HG03378 (cell line): ENCODE measurements at regions not wholly inside any gene's neighbourhood (a gene's known extent, or its start where the extent isn't known, plus 50 kb on each side); places are given as distances from the start of the nearest gene placed in this dataset.
"Not testable (repeated sequence)": the region's sequence is repeated elsewhere in the genome, so short reads cannot be mapped to it uniquely, and the experiment has no call there.

Experiments used
- ATAC-seq: cut with Tn5 transposase; IDR thresholded peaks from one replicate; pipeline ENCODE4 v1.9.1; 2021; ENCODE audit warnings: mild to moderate bottlenecking, moderate library complexity; ENCODE audit not compliant: unreplicated experiment

DNA sequence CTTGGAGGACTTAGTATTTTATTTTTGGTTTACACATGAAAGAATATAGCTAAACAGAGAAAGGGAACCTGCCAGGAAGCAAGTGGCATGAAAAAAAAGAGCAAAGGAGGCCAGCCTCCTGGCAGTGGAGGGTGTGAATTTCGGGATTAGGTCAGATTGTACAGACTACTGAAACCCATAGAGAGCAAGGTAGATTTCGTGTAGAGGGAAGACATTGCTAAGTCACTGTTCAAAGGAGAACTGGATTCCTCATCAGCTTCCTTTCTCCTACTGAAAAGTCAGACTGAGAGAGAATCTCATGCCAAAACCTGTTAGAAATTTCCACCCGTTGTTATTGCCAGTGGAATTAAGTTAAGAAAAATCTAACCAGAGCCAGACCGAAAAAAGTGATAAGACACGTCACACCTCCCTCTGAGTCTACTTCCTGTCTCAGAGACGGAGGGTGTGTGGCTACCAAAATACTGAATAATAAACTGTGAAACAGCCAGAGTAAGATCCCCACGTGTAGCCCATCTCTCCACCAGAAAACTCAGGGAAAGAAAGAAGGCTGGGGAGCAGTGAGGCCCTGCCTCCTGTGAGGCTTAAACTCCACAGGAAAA is 118.8 kb downstream of the SKIDA1 start:
- no peak for ATAC-seq

DNA sequence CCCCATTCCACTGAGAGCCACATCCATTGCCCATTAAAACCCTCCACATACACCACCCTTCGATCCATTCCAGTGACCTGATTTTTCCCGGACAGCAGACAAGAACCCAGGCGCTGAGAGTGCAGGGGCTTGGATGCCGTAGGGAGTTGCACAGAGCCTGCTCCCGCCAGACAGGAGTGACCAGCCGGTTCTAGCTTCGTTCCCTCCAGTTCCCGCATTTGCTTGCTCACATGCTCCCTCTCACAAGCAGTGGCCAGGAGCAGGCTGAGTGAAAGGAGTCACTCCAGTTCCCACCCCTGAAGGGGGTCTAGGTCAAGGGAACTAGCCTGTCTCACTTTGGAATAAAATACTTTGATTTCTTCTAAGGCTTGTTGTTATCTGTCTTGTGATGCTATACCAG is 119.5 kb downstream of the SKIDA1 start:
- no peak for ATAC-seq

DNA sequence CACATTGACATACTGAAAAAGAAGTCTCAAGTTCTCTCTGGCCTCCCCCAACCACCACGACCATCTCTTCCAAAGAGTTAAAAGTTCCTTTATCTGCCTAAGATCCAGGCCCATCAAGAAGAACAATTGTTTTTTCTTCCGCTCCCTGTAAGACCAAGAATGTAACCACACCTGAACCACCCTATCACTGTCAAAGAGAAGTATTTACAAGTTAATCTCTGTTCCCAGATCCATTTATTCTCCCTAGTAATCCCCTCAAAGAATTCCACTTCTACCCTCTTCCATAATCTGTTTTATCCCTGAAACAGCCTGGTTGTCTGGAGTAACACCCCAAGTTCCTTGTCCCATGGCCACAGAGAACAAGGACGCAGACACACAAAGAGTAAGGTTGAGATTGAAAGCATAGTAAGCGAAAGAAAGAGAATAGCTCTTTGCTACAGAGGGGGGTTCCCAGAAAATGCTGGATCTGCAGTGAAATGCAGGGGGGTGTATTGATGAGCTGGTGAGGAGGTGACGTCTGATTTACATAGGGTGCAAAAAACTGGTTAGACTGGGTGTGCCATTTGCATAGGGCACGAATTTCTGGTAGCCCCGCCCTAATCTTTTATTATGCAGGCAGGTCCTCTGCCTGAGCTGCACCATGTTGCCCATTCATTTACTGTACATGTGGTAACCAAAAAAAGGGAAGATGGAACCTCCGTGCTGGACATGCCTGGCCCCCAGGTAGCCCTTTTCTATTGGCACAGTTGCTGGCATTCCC is 122.0 kb downstream of the SKIDA1 start:
- ATAC-seq, result no peak

DNA sequence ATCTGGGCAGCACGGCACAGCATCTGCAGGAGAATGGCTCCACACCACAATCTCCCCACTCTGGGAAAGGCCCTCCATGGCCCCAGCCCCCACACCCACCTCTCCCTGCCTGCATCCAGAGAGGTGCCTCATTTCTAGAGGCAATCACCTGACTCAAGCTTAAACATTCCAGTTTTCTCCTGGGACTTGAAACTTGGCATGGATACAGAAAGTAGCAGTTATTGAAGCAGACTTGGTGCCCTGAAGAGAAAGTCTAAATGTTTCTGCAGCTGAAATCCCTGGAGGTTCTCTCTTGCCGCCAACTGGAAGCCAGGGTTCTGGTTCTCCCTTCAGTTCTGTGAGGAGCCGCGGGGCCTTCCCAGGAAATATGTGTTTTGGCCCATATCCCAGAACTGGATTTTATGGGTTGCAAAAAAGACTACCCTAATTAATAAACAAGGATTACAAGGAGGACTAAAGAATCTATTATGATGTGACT is 122.8 kb downstream of the SKIDA1 start:
- ATAC-seq, result no peak

DNA sequence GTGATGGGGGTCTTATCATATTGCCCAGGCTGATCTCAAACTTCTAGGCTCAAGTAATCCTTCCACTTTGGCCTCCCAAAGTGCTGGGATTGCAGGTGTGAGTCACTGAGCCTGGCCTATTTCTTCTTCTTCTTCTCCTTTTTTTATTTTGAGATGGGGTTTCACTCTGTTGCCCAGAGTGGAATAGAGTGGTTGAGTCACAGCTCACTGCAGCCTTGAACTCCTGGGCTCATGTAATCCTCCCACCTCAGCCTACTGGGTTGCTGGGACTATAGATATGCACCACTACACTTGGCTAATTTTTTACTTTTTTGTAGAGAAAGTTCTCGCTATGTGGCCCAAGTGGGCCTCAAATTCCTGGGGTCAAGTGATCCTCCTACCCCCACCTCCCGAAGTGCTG is 124.3 kb downstream of the SKIDA1 start:
- ATAC-seq, result no peak

DNA sequence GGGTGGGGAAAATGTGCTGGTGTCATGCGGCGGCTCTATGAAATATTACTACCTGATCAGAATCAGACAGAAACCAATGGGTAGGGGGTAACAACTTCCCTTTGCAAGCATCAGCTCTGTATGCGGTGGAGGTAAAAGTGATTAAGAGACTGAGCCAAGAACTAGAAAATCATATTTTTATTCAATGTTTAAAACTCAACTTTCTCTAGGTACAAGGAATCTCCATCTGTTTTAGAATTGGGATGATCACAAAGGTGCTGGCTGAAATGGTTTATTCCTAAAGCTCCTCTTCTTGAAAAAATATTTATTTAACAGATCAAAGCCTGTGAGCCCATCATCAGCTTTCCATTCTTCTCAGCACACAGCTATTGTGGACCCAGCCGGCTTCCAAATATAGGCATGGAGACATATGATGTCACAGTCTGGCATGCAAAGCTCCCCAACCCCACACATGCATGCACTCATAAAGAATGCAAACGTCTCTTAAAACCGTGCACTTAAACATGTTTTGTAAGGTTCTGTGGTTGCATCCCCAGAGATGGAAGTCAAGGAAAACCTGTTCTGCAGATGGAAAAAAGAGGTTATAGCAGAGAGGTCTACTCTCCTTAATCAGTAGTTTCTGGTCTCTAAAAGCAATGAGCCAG is 126.0 kb downstream of the SKIDA1 start:
- ATAC-seq, result no peak

DNA sequence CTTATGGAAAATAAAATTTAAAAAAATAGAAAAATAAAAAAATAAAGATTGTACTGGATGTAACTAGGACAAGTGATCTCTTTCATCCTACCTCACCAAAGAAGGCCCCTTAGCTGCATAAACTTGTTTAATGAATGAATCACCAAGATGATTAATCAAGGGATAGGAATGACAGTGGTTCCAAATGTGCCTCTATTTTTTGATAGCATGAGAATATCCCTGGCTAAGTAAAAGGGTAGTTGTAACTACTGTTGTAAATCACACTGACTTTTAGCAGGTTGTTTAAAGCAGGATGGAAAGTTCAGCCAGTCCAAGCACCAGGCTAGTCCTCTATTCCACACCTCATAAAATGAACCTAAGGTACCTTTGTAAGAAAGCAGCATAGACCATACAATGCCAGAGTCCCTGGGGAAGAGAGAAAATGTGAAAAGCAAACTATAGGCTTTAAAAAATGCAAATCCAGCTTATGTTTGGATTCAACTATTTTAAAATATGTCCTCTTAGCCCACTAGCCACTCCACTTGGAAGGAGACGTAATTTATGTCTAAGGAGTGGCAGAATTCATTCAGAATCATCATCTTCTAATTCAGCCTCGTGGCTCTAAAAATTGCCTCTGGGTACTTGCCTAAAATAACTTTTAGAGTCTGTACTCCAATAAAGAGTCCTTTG is 126.8 kb downstream of the SKIDA1 start:
- no peak for ATAC-seq

DNA sequence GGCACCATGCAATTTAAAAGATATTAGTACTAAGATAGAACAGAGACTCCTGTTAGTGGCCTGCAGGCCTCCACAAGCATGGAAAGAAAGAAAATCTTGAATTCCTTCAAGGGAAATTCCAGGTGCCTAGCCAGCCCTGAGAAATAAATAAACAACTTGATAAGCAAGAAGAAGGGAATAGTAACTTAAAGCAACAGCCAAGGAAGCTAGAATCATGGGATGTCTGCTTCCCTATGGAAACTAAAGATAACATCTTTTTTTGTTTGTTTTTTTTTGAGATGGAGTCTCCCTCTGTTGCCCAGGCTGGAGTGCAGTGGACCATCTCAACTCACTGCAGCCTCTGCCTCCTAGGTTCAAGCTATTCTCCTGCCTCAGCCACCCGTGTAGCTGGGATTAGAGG is 128.6 kb downstream of the SKIDA1 start:
- ATAC-seq, result no peak

DNA sequence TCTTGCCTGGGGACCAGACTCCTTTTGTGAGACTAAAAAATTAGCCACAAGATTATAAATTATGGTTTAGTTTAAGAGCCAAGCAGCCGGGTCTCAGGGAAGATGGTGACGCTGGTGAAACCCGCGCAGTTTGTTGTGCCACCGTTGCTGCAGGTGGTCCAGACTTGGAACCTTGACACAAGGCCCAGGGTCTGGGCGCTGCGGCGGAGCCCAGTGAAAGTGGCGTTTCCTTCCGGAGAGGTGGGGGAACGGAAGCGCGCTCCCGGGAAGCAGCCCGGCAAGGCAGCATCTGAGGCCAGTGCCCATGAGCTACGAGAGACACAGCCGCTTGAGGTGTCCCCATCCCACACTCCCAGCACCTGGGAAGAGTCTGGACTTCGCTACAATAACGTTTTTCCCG is 131.6 kb downstream of the SKIDA1 start:
- ATAC-seq, result no peak

DNA sequence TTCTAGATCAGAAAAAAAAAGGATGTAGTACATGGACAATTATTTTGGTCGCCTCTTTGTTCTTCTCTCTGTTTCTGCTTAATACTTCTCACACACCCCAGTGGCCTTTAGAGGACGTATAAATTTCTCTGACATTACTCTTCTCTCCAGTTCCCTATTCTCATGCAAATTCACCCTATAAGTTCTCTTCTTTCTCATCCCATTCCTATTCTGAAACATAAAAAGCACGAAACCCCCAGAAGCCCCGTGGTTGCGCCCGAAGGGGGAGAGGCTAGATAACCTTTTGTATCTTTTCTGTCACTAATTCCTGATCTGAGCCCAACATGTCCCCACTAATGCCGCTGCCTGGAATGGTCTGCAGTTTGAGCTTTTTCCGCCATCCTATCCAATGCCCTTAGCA is 136.9 kb downstream of the SKIDA1 start:
- ATAC-seq, result no peak

DNA sequence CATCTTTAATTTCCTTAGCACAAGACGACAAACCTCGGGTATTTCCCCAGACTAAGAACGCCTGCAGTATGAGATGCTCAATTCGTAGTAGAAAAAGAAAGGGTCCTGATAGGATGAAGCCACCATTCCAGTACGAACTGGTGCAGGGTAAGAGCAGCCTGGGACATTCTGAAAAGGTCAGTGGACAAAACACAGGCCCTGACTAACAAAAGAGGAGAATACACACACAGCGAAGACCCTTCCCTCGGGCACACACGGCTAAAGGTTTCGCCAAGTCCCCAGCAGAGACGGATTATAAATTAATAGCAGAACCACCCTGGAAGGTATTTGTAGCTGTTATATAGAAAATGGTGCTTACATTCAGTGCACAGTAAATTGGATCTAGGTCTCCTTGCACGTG is 137.6 kb downstream of the SKIDA1 start:
- no peak for ATAC-seq

DNA sequence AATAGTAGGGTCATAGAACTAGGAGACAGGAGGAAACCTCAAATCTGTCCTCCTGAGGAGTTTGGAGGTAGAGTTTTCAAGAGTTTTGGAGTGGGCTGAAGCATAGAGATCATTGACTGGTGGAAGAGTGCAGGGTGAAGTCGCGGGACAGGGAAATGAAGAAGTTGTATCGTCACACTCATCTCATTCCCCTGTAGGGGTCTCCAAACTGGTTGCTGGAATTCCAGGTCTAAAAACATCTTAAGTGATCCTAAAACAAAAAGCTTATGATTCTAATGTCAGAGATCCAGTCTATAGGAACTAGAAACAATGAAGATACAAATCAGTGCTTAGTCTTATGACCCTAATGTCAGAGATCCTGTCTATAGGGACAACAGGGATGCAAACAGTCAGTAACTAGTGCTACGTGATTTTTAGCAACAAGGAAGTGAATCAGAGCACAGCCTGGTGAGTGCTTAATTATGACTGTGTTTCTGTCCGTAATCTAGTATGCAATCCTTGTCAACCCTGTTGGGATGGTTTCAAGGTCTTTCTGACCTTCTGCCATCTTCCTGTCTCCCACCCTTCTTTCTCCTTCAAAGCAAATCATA is 139.4 kb downstream of the SKIDA1 start:
- no peak for ATAC-seq

DNA sequence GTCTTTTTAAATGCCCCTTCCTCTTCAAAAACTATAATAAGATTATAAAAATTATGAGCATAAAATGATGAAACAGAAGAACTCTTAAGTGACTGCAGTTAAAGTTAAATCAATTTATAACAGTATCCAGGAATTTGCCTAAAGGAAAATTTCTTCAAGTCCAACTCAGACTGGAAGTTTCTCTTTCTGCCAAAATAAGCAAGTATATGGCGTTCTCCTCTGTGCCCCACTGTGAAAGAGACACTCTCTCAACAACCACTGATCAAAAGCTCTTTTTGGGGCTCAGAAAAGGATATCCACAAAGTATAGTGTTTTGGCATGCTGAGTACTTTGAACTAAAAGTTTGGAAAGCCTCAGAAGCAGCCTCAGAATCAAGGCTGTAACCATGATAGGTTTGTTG is 139.9 kb downstream of the SKIDA1 start:
- no peak for ATAC-seq

DNA sequence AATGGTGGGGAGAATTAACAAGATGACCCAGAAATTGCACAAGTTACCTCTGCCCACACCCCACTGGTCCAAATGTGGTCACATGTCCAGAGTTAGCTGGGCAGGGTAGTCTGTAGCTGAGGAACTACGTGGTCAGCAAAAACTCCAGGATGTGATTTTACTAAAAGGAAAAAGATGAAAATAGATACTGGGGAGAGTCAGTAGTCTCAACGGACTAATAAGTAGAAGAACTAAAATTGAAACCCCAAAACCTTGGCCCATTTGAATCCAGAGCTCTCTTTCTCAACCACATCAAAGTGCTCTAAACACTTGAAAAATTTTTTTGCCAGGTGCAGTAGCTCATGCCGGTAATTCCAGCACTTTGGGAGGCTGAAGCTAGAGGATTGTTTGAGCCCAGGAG is 146.3 kb downstream of the SKIDA1 start:
- no peak for ATAC-seq

DNA sequence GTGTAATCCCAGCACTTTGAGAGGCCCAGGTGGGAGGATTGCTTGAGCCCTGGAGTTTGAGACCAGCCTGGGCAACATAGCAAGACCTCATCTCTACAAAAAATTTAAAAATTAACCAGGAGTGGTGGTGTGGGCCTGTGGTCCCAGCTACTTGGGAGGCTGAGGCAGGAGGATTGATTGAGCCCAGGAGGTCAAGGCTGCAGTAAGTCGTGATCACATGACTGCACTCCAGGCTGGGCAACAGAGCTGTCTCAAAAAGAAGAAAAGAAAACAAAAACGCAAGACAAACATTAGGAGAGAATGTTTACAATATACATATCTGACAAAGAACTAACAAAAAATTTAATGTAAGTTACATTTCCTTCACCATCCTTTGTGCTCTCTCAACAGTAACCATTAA is 150.2 kb downstream of the SKIDA1 start:
- ATAC-seq, result not testable (repeated sequence)

DNA sequence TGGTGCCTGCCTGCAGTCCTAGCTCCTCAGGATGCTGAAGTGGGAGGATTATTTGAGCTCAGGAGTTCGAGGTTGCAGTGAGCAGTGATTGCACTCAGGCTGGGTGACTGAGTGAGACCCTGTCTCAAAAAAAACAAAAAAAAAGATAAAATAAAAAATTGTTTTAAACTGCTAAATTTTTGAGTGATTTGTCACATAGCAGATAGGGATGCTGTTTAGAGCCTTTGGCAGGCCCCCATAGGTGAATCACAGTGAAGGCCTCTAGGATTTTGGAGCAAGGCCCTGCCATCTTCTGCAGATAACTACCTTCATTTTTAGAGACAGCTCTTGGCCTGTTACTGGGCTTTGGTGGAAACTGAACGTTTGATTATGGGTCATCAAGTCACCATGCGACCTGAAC is 151.6 kb downstream of the SKIDA1 start:
- not testable (repeated sequence) for ATAC-seq

DNA sequence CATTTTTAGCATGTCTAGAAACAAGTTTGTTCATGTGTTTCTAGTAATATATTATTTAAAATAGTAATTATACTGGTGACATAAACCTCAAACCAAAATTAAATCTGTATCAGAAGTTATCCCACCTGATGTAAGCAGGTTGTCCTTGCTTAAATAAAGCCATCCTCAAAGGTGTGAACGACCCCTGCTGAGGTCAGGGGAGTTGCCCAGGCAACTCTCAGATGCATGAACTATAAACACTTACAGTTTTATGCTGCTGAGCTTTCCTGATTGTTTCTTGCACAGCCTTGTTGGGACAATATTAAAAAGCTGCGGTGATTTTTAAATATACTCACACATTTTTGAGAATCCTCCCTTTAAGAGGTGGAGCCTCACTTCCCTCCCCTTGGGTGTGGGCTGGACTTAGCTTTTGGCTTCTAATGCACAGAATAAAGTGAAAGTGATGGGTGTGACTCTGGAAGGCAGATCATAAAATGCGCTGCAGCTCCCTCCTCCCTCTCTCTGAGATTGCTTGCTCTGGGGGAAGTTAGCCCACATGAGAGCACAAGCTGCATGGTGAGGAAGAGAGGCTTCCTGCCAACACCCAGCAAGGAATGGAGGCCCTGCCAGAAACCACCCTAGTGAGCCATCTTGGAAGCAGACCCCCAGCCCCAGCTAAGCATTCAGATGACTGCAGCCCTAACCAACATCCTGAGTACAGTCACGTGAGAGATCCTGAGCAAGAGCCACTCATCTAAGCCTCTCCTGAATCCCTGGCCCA is 152.7 kb downstream of the SKIDA1 start:
- ATAC-seq, result peak; percentile 90

DNA sequence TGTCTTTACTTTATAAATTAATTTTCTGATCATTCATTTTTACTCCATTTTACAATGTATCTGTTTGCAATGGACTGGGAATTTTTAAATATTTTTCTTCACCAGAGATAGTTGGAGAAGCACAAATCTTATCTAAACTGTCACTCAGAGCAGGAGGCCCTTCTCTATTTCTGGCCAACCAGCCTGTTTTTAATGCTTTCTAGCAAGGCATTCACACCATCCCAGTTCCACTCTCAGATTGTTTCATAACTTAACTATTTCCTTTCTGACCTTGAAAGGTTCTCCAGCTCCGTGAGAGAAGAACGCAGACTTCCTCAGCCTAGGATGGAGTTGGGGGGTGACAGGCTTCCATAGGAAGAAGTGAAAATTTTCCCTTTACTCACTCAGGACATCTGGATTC is 155.8 kb downstream of the SKIDA1 start:
- ATAC-seq, result no peak

DNA sequence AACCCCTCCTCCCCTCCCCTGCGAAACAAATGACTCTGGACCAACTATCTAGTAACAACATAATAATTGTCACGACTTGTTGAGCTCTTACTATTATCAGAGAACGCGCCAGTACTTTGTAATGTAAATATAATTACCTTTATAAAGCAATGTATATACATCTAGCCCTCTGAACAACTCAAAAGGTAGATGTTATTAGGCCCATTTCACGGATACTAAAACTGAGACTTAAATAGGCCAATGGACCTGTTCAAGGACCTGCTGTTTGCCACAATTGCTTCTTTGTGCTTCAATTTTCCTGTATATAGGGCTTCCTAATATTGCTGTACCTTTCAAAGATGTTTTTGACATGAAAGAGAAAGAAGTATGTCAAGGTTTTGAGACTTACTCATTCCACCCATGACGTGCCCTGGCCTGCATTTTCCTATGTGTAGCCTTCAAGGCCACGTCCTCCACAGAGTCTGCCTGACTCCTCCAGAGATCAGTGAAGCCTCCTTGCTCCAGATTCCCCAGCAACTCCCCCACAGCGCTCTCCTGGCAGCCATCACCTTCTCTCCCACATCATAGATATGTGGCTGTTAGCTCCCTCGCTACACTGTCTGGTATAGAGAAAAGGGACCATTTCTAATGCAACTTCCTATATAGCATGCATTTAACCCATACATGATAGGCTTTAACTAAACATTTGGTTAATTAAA is 156.6 kb downstream of the SKIDA1 start:
- no peak for ATAC-seq

DNA sequence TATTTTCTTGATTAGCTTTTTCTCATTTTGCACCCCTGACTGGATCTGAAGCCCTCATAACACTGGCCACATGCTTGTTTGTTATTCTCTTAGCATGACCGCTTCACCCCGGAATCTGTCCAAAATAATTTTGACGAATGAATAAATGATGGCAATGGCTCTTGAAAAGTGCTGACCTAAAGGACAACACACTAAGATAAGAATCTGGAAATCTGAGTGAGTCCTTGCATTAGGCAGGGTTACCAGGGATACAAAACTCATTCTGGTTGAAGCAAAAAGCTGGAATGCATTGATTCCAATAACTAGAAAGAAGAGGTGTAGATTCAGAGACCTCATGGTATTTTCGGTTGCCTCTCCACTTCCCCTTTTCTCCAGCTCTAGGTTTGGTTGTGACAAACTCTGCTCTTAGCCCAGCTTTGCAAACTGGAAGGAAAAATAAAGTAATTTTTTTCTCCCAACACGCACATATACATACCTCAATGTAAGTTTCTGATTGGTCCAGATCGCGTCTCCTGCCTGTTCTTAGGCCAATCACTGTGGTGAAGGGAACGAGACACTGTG is 157.4 kb downstream of the SKIDA1 start:
- ATAC-seq, result peak; percentile 62
